Activated CD4-positive, alpha-beta T cell treated with anti-CD3 and anti-CD28 coated beads, Interleukin-10, Interleukin-2, amounts not matched to agents 100 ng/mL and 50 ng/mL, durations not matched to agents 16 hours and 8 hours (primary cell): ENCODE measurements at regions not wholly inside any gene's neighbourhood (a gene's known extent, or its start where the extent isn't known, plus 50 kb on each side); places are given as distances from the start of the nearest gene placed in this dataset.

ENCODE experiments used
- DNase-seq: peaks from one replicate; pipeline ENCODE4 v3.0.0-alpha.2; 2020

DNA sequence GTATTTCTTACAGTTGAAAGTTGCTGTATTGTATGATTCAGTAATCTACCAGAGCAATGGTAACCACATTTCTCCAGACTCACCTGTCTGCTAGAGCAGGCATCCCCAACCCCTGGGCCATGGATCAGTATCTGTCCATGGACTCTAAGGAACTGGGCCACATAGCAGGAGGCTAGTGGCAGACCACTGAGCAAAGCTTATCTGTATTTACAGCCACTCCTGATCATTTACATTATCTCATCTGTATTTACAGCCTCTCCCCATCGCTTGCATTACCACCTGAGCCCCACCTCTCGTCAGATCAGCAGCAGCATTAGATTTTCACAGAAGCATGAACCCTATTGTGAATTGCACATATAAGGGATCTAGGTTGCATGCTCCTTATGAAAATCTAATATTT, 60.3 kb upstream of the MANEA start:
- no peak for DNase-seq

GRCh38 chr6:95517568-95517967, 59.8 kb upstream of the MANEA start:
- no peak for DNase-seq

GRCh38 chr6:95518630-95519227, 58.6 kb upstream of the MANEA start:
- DNase-seq: no peak

GRCh38 chr6:95519228-95520037, 57.9 kb upstream of the MANEA start:
- DNase-seq: no peak

DNA sequence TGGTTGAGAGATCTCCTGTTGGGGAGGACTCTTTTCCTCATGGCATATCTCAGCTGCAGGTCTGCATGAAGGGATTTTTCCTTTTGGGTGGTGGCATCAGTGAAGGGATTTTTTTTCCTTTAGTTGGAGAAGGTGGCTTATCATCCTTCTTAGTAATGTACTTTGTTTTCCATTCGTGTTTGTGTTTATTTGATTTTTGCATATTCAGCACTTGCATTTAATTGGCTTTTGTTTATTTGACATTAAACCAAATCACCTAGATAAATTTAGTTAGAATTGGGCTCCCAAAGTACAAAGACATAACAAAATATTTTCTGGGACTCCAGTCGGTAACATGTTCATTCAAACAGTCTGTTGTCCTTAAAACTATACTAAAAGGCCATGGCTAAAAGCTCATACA, 56.2 kb upstream of the MANEA start:
- DNase-seq: no peak
